Ovary (tissue), 3 donors: ENCODE measurements at regions not wholly inside any gene's neighbourhood (a gene's known extent, or its start where the extent isn't known, plus 50 kb on each side); places are given as distances from the start of the nearest gene placed in this dataset.

Source experiments
- CTCF ChIP-seq, 3 donors: fragments of 450-650 bp in 2 of 3; fragments of 200-600 bp in 1 of 3; IDR thresholded peaks; one replicate each; pipeline versions ENCODE4 v1.5.1 to v1.8.0; 2016 to 2022; ENCODE audit warnings: antibody characterized with exemption in 3 of 3, mild to moderate bottlenecking in 1 of 3
- EP300 ChIP-seq: sonication (generic); formaldehyde crosslinking; IDR thresholded peaks from one replicate; pipeline ENCODE4 v1.6.1; 2017; ENCODE audit warnings: antibody characterized with exemption
- POLR2A ChIP-seq: fragments of 450-650 bp; IDR thresholded peaks from one replicate; pipeline ENCODE4 v1.6.1; 2017; ENCODE audit warnings: antibody characterized with exemption, mild to moderate bottlenecking, moderate library complexity
- donor health status: DM: no; HTN: no; CAD: no.

DNA sequence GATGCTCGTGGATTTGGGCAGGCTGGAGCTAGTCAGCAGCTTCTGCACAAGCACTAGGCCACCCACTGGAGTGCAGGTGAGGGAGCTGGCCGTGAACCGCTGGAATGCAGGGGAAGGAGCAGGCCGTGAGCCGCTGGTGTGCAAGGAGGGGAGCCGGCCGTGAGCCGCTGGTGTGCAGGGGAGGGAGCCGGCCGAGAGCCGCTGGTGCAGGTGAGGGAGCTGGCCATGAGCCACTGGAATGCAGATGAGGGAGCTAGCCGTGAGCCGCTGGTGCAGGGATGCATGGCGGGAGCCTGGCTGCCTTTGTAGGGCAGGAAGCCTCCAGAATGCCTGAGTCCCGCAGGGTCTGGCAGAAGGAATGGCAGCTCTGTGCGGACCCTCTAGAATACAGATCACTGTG is 4220.0 kb upstream of the OR11H1 start:
- no peak for TF ChIP-seq CTCF (IDR thresholded peaks at IDR 0.05)
- no peak for TF ChIP-seq EP300
- TF ChIP-seq POLR2A = no peak
